NCI-H1092 (cell line): ENCODE measurements at regions not wholly inside any gene's neighbourhood (a gene's known extent, or its start where the extent isn't known, plus 50 kb on each side); places are given as distances from the start of the nearest gene placed in this dataset.

Source experiments
- DNase-seq: peaks from one replicate; lab custom pipeline; 2025; lab: John Stamatoyannopoulos, UW

- DNase-seq, result no peak
These were observed 62.3 kb upstream of the PARVA start for GRCh38 chr11:12315024-12315423.

GRCh38 chr11:12316432-12316831 lies 60.9 kb upstream of the PARVA start:
- no peak for DNase-seq

GRCh38 chr11:12318791-12319438 lies 58.5 kb upstream of the PARVA start:
- peak; percentile 95 for DNase-seq

- DNase-seq, result peak; percentile 96
These were observed 57.9 kb upstream of the PARVA start for GRCh38 chr11:12319461-12319951.

- peak; percentile 44 for DNase-seq
These were observed 57.4 kb upstream of the PARVA start for GRCh38 chr11:12319988-12320387.

GRCh38 chr11:12321217-12321937 lies 56.0 kb upstream of the PARVA start:
- no peak for DNase-seq

GRCh38 chr11:12324585-12324984 lies 52.8 kb upstream of the PARVA start:
- DNase-seq, result no peak
